ENCODE measurements at regions not wholly inside any gene's neighbourhood (a gene's known extent, or its start where the extent isn't known, plus 50 kb on each side); places are given as distances from the start of the nearest gene placed in this dataset.

DNA sequence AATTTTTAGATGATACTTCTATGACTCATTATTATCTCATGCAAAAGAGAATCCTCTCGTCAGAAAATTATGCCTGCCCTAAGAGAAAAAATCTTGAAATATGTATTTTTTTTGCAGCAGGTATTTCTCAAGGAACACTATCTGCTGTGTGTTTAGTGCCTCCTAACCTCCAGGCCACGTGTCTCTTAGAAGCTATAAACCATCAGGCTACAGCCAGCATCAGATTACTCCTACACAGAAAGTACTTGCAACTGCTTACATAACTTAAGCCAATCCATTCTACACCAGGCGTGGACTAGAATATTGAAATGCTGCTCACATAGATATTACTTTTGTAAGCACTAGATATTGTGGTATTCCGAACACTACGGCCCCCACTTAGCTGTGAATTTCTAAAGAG, 933.4 kb downstream of the PLA2G4A start:
- TF ChIP-seq CTCF (IDR thresholded peaks at IDR 0.05; ENCODE audit: low read length, missing control alignments): no peak
- no peak for DNase-seq (ENCODE audit: low read depth)
- H3K4me3 ChIP-seq (replicated peaks; ENCODE audit: low read depth, low read length): no peak overlapping the region

- no peak for TF ChIP-seq CTCF (IDR thresholded peaks at IDR 0.05; ENCODE audit: low read length, missing control alignments)
Measured at GRCh38 chr1:187763465-187763864, 934.7 kb downstream of the PLA2G4A start.

DNA sequence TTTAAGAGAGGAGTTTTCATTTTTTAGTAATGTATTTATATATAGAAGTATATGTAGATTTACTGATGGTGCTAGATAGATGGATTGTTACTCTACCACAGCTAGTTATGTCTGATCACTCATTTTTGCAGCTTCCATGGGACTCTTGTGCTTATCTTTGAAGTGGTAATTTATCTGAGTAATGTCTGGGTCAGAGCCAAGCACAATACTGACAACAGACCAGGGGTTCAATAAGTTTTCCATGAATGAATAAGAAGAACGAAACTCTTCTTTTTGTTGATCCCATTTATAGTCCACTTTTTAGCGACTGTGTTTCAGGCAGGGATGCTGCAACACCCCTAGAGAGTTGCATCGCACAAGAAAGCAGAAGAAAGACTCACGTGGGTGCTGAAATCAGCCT, 935.2 kb downstream of the PLA2G4A start:
- peak; percentile 1 for DNase-seq (ENCODE audit: low read depth)
- H3K4me3 ChIP-seq (replicated peaks; ENCODE audit: low read depth, low read length): no peak overlapping the region
- no peak for TF ChIP-seq CTCF (IDR thresholded peaks at IDR 0.05; ENCODE audit: low read length, missing control alignments)

More at GRCh38 chr1:187763465-187763864, 934.7 kb downstream of the PLA2G4A start:
- H3K4me3 ChIP-seq (replicated peaks; ENCODE audit: low read depth, low read length): no peak overlapping the region
- no peak for DNase-seq (ENCODE audit: low read depth)

DNA sequence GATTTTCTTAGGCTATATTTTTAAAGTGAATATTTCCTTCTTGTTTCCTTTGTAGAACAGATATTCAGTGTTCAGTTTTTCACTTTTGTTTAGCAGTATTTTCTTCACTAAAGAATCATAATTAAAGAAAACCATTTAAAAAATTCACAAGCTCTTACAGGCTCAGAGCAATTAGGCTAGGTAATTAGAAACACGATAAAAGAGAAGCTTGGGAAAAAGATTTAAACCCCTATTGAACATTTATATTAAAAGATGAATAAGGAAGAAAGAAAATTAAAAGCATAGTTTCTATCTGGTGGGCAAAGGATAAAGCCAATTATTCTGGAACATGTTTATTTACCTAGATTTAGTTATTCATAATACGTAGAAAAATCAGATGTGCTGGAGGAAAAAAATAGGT, 942.6 kb downstream of the PLA2G4A start:
- TF ChIP-seq CTCF (IDR thresholded peaks at IDR 0.05; ENCODE audit: low read length, missing control alignments): no peak
- no peak overlapping the region for H3K4me3 ChIP-seq (replicated peaks; ENCODE audit: low read depth, low read length)
- no peak for DNase-seq (ENCODE audit: low read depth)

DNA sequence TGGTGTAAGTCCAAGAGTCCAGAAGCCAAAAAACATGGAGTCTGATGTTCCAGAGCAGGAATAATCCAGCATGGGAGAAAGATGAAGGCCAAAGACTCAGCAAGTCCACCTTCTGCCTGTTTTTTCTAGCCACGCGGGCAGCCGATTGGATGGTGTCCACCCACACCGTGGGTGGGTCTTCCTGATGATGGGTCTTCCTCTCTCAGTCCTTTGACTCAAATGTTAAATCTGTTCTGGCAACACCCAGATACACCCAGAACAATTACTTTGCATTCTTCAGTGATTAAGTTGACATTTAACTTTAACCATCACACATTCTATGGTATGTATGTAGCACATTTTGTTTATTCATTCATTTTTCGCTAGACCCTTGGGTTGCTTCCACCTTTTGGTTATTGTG, 944.4 kb downstream of the PLA2G4A start:
- no peak for TF ChIP-seq CTCF (IDR thresholded peaks at IDR 0.05; ENCODE audit: low read length, missing control alignments)

DNA sequence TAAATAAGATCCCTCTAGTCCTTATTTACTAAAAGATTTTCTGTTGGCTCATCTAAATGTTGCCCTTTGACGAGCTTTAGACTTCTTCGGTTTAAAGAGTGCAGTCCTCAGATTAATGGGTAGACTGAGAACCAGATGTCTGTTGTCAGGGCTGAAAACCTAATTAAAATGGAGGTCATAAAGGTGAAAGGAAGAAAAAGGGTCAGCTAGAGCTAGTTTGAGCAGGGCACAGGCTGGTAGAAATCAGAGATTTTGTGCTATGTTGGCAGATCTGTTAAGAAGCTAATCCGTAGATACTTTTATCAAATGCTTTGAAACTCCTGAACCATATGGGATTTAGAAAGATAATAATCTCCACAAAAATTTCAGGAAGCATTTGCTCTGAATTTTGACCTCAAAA, 959.0 kb downstream of the PLA2G4A start:
- no peak overlapping the region for H3K4me3 ChIP-seq (replicated peaks; ENCODE audit: low read depth, low read length)
- no peak for TF ChIP-seq CTCF (IDR thresholded peaks at IDR 0.05; ENCODE audit: low read length, missing control alignments)
- DNase-seq (ENCODE audit: low read depth): no peak

More for the DNA sequence above, 944.4 kb downstream of the PLA2G4A start:
- no peak for DNase-seq (ENCODE audit: low read depth)
- no peak overlapping the region for H3K4me3 ChIP-seq (replicated peaks; ENCODE audit: low read depth, low read length)

GRCh38 chr1:187788718-187789117, 960.0 kb downstream of the PLA2G4A start:
- TF ChIP-seq CTCF (IDR thresholded peaks at IDR 0.05; ENCODE audit: low read length, missing control alignments): no peak
- no peak overlapping the region for H3K4me3 ChIP-seq (replicated peaks; ENCODE audit: low read depth, low read length)
- no peak for DNase-seq (ENCODE audit: low read depth)
